Activated CD4-positive, alpha-beta T cell treated with anti-CD3 and anti-CD28 coated beads for 24 hours (primary cell): ENCODE measurements at regions not wholly inside any gene's neighbourhood (a gene's known extent, or its start where the extent isn't known, plus 50 kb on each side); places are given as distances from the start of the nearest gene placed in this dataset.
"Not testable (repeated sequence)": the region's sequence is repeated elsewhere in the genome, so short reads cannot be mapped to it uniquely, and the experiment has no call there.

Source experiments
- DNase-seq, 2 donors: peaks; one replicate each; pipeline ENCODE4 v3.0.0-alpha.2; 2020; ENCODE audit warnings: low read depth in 2 of 2

- no peak for DNase-seq
Observed at GRCh38 chr10:28733245-28733644, 55.9 kb downstream of the BAMBI start.

GRCh38 chr10:28733647-28734046 lies 56.3 kb downstream of the BAMBI start:
- no peak for DNase-seq

DNA sequence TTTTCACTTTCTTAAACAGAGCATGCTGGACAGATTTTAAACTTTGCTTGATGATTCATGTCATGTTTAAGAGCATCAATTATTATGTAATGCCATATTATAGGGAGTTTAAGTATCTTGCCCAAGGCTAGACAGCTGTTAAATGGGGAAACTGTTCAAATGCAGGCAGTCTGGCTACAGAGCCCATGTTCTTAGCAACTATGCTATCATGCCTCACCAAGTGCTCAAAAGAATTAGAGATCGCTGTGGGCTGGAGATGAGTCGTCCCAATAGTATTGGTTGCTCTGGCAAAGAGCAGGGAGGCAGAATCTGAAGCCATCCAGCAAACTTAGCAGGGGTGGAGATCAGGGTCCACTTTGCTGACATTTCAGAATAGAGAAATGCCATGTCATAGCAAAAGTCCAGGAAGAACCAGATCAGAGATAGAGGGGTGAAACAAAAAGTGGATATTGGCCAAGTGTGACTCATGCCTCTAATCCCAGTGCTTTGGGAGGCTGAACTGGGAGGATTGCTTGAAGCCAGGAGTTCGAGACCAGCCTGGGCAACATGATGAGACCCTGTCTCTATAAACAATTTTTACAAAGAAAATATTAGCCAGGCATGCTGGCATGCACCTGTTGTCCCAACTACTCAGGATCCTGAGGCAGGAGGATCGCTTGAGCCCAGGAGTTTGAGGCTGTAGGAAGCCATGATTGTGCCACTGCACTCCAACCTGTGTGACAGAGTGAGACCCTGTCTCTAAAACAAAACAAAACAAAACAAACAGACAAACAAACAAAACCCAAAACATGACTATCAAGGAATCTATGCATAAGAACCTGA lies 57.8 kb downstream of the BAMBI start:
- DNase-seq, result no peak

- DNase-seq, result no peak
Observed at GRCh38 chr10:28737096-28737495, 59.8 kb downstream of the BAMBI start.

DNA sequence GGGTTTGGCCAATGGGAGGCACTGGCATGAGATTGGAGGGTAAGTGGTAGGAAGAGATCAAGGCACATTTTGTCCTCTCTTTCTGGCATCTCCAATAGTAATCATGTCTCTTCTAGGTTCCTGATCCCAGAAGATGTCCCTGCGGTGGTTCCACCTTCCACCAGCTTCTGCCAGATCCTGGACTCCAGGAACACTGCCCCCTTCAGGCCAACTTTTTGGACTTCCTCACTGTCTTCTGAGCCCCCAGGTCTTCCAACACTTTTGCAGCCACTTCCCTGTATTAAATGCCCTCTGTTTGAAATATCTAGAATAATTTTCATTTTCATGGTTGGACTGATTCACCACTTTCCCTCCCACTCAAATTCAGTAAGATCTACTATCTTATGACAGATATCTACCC lies 60.9 kb downstream of the BAMBI start:
- DNase-seq, result no peak

DNA sequence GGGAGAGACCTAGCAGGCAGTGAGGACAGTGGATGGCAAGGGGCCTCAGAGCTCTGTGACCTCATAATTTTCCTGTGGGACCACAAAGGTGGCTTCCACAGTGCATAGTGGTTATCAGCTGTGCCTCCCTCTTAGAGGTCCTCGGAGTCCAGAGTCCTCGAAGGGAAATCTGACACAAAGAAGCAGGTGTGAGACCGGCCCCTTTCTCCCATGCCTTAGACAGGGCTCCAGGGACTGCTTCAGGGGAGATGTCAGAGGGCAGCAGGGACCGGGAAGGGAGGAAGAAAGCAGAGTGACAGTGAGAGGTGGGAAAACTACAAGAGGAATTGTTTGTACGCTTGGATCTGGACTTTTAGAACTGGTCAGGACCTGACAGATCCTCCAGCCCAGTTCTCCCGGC lies 66.3 kb downstream of the BAMBI start:
- DNase-seq, result no peak

DNA sequence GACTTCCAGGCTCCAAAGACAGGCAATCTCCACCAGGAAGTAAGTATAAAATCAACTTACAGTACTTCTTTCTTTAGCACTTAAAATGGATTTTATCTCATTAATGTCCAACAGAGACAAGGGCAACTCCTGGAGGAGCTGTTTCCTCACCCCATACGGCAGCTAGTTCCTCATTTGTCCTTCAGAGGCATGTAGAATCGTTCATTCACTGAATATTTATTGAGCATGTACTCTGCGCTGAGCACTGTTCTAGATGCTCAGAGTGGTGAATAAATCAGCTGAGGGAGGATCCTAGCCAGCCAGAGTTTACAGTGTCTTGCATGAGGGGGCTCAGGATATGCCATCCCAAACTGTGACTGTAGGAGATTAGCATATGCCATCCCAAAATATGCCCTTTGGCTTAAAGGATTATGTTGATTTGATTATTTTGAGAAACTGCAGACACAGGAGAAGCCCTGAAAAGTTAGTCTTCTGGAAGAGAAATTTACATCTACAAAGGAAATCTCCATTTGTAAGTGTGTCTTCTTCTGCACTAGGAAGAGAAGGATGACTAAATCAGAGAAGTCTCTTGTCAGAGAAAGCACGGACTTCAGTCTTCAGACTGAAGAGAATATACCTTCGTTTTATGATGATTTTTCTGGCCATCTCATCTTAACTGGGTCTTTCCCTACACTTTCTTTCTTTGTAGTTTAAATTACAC lies 66.9 kb downstream of the BAMBI start:
- no peak for DNase-seq

DNA sequence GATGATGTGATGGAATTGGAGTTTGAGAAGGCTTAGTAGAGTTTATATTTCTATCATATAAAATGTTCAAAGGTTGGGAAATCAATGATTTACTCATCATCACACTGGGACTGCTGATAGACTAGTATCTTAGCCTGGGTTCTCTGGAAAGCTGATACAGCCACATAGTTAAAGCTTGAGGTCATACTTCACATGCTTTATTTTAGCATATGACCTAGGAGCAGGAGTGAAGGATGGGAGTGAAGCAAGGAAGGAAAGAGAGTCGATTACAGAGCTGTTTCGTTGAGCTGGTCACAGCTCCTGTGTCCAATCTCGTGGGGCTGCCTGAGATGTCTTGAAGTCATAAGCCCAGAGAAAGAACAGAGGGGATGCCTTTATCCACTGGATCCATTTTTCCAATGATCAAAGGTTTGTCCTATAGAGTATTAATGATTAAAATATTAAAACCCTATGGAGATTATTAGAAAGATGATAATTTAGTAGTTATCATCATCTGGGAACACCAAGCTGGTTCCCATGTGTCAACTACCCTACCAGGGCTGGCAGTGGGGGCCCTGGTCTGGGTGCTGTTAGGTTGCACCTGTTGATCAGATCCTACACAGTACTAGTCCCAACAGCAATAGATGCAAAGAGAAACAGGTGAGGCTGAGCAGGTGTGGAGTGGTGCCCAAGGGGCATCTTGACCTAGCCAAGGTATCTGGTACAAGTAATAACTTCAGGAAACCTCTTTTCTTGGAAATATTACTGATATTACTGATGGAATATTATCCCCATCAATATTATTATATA lies 77.8 kb downstream of the BAMBI start:
- no peak for DNase-seq

DNA sequence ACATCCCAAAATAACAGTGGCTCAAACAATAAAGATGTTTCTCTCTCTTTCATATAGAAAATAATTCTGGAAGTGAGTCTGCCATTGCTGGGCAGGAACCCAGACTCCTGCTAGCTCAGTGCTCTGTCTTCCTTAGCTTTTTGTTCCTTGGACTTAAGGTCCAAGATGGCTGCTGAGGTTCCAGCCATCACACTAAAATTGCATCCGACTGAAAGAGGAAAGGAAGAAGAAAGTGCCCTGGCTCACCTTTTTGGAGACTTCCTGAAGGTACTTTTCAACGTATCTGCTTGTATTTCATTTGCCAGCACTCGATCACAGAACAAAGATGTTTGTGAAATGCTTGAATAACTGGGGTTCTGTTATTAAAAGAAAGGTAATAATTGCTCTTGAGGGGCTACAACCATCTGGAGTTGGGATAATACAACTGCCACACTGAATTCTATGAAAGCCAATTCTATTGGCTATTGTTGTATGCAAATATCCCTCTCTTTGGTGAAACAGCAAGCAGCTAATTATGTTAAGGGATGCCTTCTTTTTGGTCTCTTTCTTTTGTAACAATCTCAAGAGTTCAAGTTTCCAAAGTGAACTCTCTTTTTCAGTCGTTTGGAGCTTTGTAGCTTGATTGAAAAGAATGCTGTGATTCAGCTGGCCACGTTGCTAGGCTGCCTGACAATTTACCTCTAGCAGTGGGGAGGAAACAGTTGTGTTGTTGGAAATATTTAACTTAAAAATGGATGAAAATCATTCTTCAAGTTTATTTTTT lies 83.9 kb downstream of the BAMBI start:
- no peak for DNase-seq

- no peak for DNase-seq
Observed at GRCh38 chr10:28763471-28764170, 86.3 kb downstream of the BAMBI start.

DNA sequence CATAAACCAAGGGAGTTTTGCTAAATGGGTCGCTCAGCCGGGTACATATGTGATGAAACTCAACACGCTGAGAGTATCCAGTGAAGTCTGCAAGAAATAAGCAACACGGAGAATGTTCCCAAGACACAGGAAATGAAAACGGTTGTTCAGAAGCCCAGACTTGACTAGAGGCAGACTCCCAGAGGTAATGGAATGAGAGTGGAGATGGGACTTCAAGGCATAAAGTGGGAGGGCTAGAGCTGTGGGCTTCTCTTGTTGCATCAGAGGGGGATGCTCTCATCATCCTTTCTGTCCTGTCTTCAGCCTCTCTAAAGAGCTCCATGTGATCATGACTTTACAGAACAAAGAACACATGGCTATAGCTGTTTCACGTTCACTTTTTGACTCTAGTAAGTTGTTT lies 88.3 kb downstream of the BAMBI start:
- DNase-seq, result no peak

- DNase-seq, result no peak
Observed at GRCh38 chr10:28768227-28768626, 90.9 kb downstream of the BAMBI start.

- DNase-seq, result no peak
Observed at GRCh38 chr10:28769091-28769604, 91.8 kb downstream of the BAMBI start.

- DNase-seq, result not testable (repeated sequence)
Observed at GRCh38 chr10:28771580-28772090, 94.3 kb downstream of the BAMBI start.

GRCh38 chr10:28774051-28774995 lies 97.0 kb downstream of the BAMBI start:
- DNase-seq, result no peak

DNA sequence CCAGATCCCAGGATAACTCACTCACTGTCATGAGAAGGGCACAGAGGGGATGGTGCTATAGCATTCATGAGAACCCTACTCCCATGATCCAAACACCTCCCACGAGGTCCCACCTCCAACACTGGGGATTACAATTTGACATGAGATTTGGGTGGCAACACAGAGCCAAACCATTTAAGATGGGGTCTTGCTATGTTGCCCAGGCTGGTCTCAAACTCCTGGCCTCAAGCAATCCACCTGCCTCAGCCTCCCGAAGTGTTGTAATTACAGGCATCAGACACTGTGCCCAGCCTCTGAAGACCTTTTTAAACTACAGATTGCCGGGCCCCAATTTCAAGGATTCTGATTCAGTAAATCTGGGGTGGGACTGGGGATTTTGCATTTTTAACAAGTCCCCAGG lies 98.5 kb downstream of the BAMBI start:
- DNase-seq, result no peak

DNA sequence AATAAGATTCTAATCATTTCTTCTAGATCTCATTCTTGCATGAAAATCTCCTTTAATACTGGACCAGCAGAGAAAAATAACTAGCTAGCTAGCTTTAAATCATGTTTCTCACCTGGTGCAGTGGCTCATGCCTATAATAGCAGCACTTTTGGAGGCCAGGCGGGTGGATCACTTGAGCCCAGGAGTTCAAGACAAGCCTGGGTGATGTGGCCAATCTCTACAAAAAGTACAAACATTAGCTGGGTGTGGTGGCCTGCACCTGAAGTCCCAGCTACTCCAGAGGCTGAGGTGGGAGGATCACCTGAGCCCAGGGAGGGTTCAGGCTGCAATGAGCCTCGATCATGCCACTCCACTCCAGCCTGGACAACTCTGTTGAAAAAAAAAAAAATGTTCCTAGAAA lies 99.2 kb downstream of the BAMBI start:
- DNase-seq, result no peak

DNA sequence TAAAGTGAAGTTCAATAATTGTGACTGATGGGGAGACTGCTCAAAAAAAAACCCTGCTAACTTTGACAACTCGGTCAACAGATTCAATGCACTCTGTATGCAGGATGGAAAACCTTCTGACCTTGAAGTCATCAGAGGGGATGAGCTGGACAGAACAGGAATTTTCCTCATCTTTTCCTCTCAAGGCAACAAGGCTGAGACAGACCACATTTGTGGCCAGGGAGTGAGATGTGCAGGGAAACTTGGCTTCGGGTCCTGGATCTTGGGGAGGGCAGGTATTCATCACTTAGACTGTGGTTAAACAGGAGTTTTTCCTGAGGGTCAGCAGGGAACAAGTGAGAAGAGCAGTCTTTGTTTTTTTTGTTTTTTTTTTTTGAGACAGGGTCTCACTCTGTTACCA lies 100.6 kb downstream of the BAMBI start:
- DNase-seq, result no peak

GRCh38 chr10:28778524-28778923 lies 101.2 kb downstream of the BAMBI start:
- DNase-seq, result no peak

GRCh38 chr10:28781296-28781695 lies 104.0 kb downstream of the BAMBI start:
- DNase-seq, result no peak
